GM20431 (cell line): ENCODE measurements at regions not wholly inside any gene's neighbourhood (a gene's known extent, or its start where the extent isn't known, plus 50 kb on each side); places are given as distances from the start of the nearest gene placed in this dataset.
"Not testable (repeated sequence)": the region's sequence is repeated elsewhere in the genome, so short reads cannot be mapped to it uniquely, and the experiment has no call there.

Experiments used
- in situ Hi-C: fragments of 300-500 bp; cut with MseI, MboI; formaldehyde crosslinking; loops from one replicate; pipeline ENCODE4 v1.15.0; 2020; ENCODE audit warnings: low sequenced_read_pairs; ENCODE audit not compliant: unreplicated experiment

GRCh38 chr15:81660976-81661375 is 287.0 kb upstream of the TMC3 start:
- in situ Hi-C loops = no loop called here

GRCh38 chr15:81653259-81653658 is 279.2 kb upstream of the TMC3 start:
- in situ Hi-C loops = no loop called here

GRCh38 chr15:81645470-81645869 is 271.5 kb upstream of the TMC3 start:
- in situ Hi-C loops = no loop called here

- in situ Hi-C loops = no loop called here
Observed at GRCh38 chr15:81643771-81644170, 269.8 kb upstream of the TMC3 start.

- in situ Hi-C loops = no loop called here
Observed at GRCh38 chr15:81642451-81642990, 268.5 kb upstream of the TMC3 start.

- in situ Hi-C loops = not testable (repeated sequence)
Observed at GRCh38 chr15:81636064-81636463, 262.1 kb upstream of the TMC3 start.

- in situ Hi-C loops = no loop called here
Observed at GRCh38 chr15:81633889-81634288, 259.9 kb upstream of the TMC3 start.

GRCh38 chr15:81625896-81626295 is 251.9 kb upstream of the TMC3 start:
- in situ Hi-C loops = no loop called here

GRCh38 chr15:81619002-81619401 is 245.0 kb upstream of the TMC3 start:
- in situ Hi-C loops = no loop called here

GRCh38 chr15:81612631-81613030 is 238.6 kb upstream of the TMC3 start:
- in situ Hi-C loops = no loop called here

- in situ Hi-C loops = no loop called here
Observed at GRCh38 chr15:81611679-81612078, 237.7 kb upstream of the TMC3 start.

- in situ Hi-C loops = no loop called here
Observed at GRCh38 chr15:81608309-81608829, 234.4 kb upstream of the TMC3 start.

- in situ Hi-C loops = no loop called here
Observed at GRCh38 chr15:81604713-81605112, 230.7 kb upstream of the TMC3 start.

GRCh38 chr15:81596159-81596865 is 222.3 kb upstream of the TMC3 start:
- in situ Hi-C loops = no loop called here

- in situ Hi-C loops = no loop called here
Observed at GRCh38 chr15:81595752-81596151, 221.7 kb upstream of the TMC3 start.

- in situ Hi-C loops = no loop called here
Observed at GRCh38 chr15:81589671-81590070, 215.7 kb upstream of the TMC3 start.

- in situ Hi-C loops = no loop called here
Observed at GRCh38 chr15:81575436-81576123, 201.6 kb upstream of the TMC3 start.

- in situ Hi-C loops = no loop called here
Observed at GRCh38 chr15:81573098-81573746, 199.2 kb upstream of the TMC3 start.

- in situ Hi-C loops = no loop called here
Observed at GRCh38 chr15:81572190-81572589, 198.2 kb upstream of the TMC3 start.

GRCh38 chr15:81569286-81570080 is 195.5 kb upstream of the TMC3 start:
- in situ Hi-C loops = no loop called here
